GM23338 (cell line): ENCODE measurements at regions not wholly inside any gene's neighbourhood (a gene's known extent, or its start where the extent isn't known, plus 50 kb on each side); places are given as distances from the start of the nearest gene placed in this dataset.

ENCODE experiments used
- ATAC-seq: fragments of 200-7000 bp; cut with Tn5 transposase; 3 replicates; pipeline ENCODE4 v1.9.1; 2020
- DNase-seq: peaks from one replicate; pipeline ENCODE4 v3.0.0-alpha.2; 2015; ENCODE audit warnings: low spot score
- H2AFZ ChIP-seq: fragments of 200-600 bp; sonication (generic); 2 replicates; pipeline ENCODE4 v1.8.0; 2016; ENCODE audit warnings: antibody characterized with exemption, mild to moderate bottlenecking, moderate library complexity
- H3F3A ChIP-seq: fragments of 200-600 bp; sonication (generic); replicated peaks from 2 replicates; pipeline ENCODE4 v1.8.0; 2017; ENCODE audit warnings: antibody characterized with exemption, mixed run types, low read depth
- H3K27ac ChIP-seq: fragments of 200-600 bp; sonication (generic); 2 replicates; pipeline ENCODE4 v1.6.1; 2016; ENCODE audit warnings: low read depth
- H3K27me3 ChIP-seq: fragments of 200-600 bp; sonication (generic); 2 replicates; pipeline ENCODE4 v1.8.0; 2016; ENCODE audit warnings: mild to moderate bottlenecking, mixed run types, moderate library complexity; ENCODE audit not compliant: insufficient read depth
- H3K36me3 ChIP-seq: fragments of 200-600 bp; sonication (generic); 2 replicates; pipeline ENCODE4 v1.8.0; 2016; ENCODE audit warnings: mild to moderate bottlenecking; ENCODE audit not compliant: insufficient read depth
- H3K4me1 ChIP-seq: fragments of 200-600 bp; sonication (generic); 2 replicates; pipeline ENCODE4 v1.8.0; 2016; ENCODE audit warnings: mild to moderate bottlenecking, moderate library complexity; ENCODE audit not compliant: insufficient read depth
- H3K4me2 ChIP-seq: fragments of 200-600 bp; sonication (generic); 2 replicates; pipeline ENCODE4 v1.7.1; 2017; ENCODE audit warnings: mixed run types
- H3K4me3 ChIP-seq: fragments of 200-600 bp; sonication (generic); 2 replicates; pipeline ENCODE4 v1.6.1; 2016; ENCODE audit warnings: mixed run types
- H3K79me2 ChIP-seq: fragments of 200-600 bp; sonication (generic); replicated peaks from 2 replicates; pipeline ENCODE4 v1.8.0; 2017; ENCODE audit warnings: mild to moderate bottlenecking; ENCODE audit not compliant: insufficient read depth
- H3K9me2 ChIP-seq: fragments of 200-600 bp; sonication (generic); 2 replicates; pipeline ENCODE4 v1.8.0; 2017; ENCODE audit not compliant: insufficient read depth
- H4K20me1 ChIP-seq: fragments of 200-600 bp; sonication (generic); replicated peaks from 2 replicates; pipeline ENCODE4 v1.8.0; 2017; ENCODE audit warnings: mild to moderate bottlenecking; ENCODE audit not compliant: insufficient read depth
- H3K27ac Mint-ChIP-seq: 2 replicates; pipeline ENCODE4 v1.8.0; 2020; ENCODE audit warnings: inconsistent platforms, mild to moderate bottlenecking, moderate library complexity, mixed read lengths
- H3K27me3 Mint-ChIP-seq: 3 replicates; pipeline ENCODE4 v1.8.0; 2022; ENCODE audit warnings: low read depth, mild to moderate bottlenecking, moderate library complexity, mixed read lengths, inconsistent platforms; ENCODE audit not compliant: insufficient read depth, poor library complexity
- H3K36me3 Mint-ChIP-seq: 3 replicates; pipeline ENCODE4 v1.8.0; 2021; ENCODE audit warnings: low read depth, mild to moderate bottlenecking, inconsistent platforms, moderate library complexity, mixed read lengths
- H3K4me1 Mint-ChIP-seq: 3 replicates; pipeline ENCODE4 v1.8.0; 2020; ENCODE audit warnings: mild to moderate bottlenecking, inconsistent platforms, mixed read lengths
- H3K4me3 Mint-ChIP-seq: 3 replicates; pipeline ENCODE4 v1.8.0; 2021; ENCODE audit warnings: moderate library complexity, mild to moderate bottlenecking, inconsistent platforms, mixed read lengths
- H3K9me3 Mint-ChIP-seq: 3 replicates; pipeline ENCODE4 v1.8.0; 2020; ENCODE audit warnings: moderate library complexity, mild to moderate bottlenecking, inconsistent platforms, mixed read lengths
- CREB1 ChIP-seq: fragments of 250-450 bp; sonication (Bioruptor Pico); IDR thresholded peaks from 2 replicates; pipeline ENCODE4 v1.5.0; 2020; ENCODE audit warnings: low read depth, mild to moderate bottlenecking, moderate library complexity
- JUNB ChIP-seq: IDR thresholded peaks from one replicate; pipeline ENCODE4 v1.6.1; 2016; ENCODE audit warnings: antibody characterized with exemption; ENCODE audit not compliant: unreplicated experiment
- NANOG ChIP-seq: IDR thresholded peaks from 2 replicates; pipeline ENCODE4 v1.6.1; 2016; ENCODE audit warnings: antibody characterized with exemption, borderline replicate concordance
- POLR2AphosphoS5 ChIP-seq: IDR thresholded peaks from 2 replicates; pipeline ENCODE4 v1.6.1; 2016; ENCODE audit warnings: antibody characterized with exemption, low read depth
- STAT1 ChIP-seq: IDR thresholded peaks from one replicate; pipeline ENCODE4 v1.6.1; 2016; ENCODE audit warnings: antibody characterized with exemption; ENCODE audit not compliant: unreplicated experiment
- ZNF114 ChIP-seq: fragments of 250-450 bp; sonication (Bioruptor Pico); IDR thresholded peaks from 2 replicates; pipeline ENCODE4 v1.5.0; 2020; ENCODE audit warnings: mild to moderate bottlenecking, moderate library complexity
- ZNF331 ChIP-seq: fragments of 250-450 bp; sonication (Bioruptor Pico); IDR thresholded peaks from 2 replicates; pipeline ENCODE4 v1.5.0; 2020; ENCODE audit warnings: low read depth, mild to moderate bottlenecking, moderate library complexity
- TF ChIP-seq, protein P1 (sequence below), 2 experiments: fragments of 200-600 bp in 1 of 2; sonication (generic) in 1 of 2; conservative IDR thresholded peaks; 2 replicates each; pipeline versions ENCODE4 v1.5.1 to v1.6.1; 2016 to 2017; ENCODE audit warnings: antibody characterized with exemption in 2 of 2, low read depth in 2 of 2, mild to moderate bottlenecking in 2 of 2, moderate library complexity in 1 of 2
- TF ChIP-seq, protein P2 (sequence below): IDR thresholded peaks from one replicate; pipeline ENCODE4 v1.6.1; 2018; ENCODE audit warnings: antibody characterized with exemption; ENCODE audit not compliant: unreplicated experiment
- TF ChIP-seq, protein P3 (sequence below): IDR thresholded peaks from 2 replicates; pipeline ENCODE4 v1.6.1; 2016; ENCODE audit warnings: antibody characterized with exemption

DNA sequence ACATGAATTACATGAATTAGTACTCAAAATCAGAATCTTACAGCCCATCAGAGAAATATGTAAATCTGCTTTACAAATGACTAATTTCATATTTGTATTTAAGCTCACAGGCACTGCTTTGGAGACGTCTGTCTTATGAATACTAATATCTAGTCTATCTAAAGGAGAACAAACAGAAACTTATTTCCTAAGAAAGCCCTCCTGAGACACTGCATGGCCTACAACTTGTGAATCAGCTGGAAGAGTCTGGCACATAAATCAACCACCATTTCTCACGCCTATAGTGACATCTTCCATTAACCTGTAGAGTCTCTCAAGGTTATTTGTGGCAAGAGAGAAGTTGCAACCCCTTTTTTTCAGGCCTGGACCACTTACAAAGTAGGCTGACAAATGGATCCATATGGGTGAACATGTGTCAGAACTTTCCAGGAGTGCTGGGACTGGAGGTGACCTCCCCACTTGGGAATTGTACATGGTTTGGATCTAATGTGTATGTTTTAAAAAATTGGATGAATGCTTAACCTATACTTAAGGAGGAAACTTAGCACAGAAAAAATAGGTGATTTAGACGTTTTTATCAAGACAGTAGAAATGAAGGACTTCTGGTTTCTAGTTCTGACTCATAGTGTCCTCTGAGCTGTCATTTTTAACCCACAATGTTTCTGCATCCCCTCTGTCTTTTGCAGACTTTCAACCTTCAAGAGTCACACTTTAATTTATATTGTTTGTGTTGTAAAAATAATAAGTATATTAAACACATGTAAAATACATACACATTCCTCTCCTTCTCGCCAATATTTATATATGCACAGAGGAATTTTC is 83.2 kb upstream of the ARHGAP24 start:
- no peaks in the 10 kb centered on the region for H3K4me1 Mint-ChIP-seq

DNA sequence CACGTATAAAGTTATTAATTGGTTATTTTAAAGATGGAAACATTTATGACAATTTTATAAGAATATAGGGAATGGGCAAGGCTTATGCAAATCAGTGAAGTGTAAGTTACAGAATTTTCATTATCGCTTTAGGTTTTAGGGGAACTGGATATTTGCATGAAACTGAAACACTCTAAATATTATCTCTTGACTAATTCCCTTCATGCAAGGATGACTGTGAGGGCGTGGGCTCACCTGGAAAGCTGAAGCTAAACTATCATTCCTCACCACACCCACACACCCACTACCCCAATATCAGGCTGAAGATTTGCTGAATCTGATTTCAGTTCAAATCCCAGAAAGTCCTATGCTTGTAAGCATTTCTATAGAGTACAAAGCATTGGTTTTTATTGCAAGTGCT is 81.7 kb upstream of the ARHGAP24 start:
- Mint-ChIP-seq H3K27me3 (no peaks in the 10 kb centered on the region), H3K9me3 (no peaks in the 10 kb centered on the region), H3K27ac (no peak overlapping the region), H3K36me3 (no peaks in the 10 kb centered on the region), H3K4me3 (no peak overlapping the region), H3K4me1 (no peaks in the 10 kb centered on the region)
- Histone ChIP-seq H3K9me2 (no peaks in the 10 kb centered on the region), H3K4me3 (no peak overlapping the region), H3K4me2 (no peak overlapping the region), H2AFZ (peak overlapping the region; percentile 43; the same call in 1 of the 2 replicates), H3K4me1 (no peaks in the 10 kb centered on the region), H3K27me3 (no peaks in the 10 kb centered on the region), H4K20me1 (no peaks in the 10 kb centered on the region), H3F3A (no peaks in the 10 kb centered on the region), H3K79me2 (no peaks in the 10 kb centered on the region), H3K27ac (no peak overlapping the region), H3K36me3 (no peaks in the 10 kb centered on the region)
- DNase-seq = no peak
- ATAC-seq = no peak
- no peak for TF ChIP-seq ZNF331 (CRISPR knock-in tag)

More for the DNA sequence above, 83.2 kb upstream of the ARHGAP24 start:
- TF ChIP-seq POLR2AphosphoS5 (no peak), JUNB (no peak), CREB1 (CRISPR knock-in tag) (no peak), ZNF114 (CRISPR knock-in tag) (no peak)
- TF ChIP-seq, protein P1, sequence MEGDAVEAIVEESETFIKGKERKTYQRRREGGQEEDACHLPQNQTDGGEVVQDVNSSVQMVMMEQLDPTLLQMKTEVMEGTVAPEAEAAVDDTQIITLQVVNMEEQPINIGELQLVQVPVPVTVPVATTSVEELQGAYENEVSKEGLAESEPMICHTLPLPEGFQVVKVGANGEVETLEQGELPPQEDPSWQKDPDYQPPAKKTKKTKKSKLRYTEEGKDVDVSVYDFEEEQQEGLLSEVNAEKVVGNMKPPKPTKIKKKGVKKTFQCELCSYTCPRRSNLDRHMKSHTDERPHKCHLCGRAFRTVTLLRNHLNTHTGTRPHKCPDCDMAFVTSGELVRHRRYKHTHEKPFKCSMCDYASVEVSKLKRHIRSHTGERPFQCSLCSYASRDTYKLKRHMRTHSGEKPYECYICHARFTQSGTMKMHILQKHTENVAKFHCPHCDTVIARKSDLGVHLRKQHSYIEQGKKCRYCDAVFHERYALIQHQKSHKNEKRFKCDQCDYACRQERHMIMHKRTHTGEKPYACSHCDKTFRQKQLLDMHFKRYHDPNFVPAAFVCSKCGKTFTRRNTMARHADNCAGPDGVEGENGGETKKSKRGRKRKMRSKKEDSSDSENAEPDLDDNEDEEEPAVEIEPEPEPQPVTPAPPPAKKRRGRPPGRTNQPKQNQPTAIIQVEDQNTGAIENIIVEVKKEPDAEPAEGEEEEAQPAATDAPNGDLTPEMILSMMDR (conservative IDR thresholded peaks at IDR 0.05; ENCODE audit: low read depth in 2 of 2) = no peak
- H3K36me3 Mint-ChIP-seq = no peaks in the 10 kb centered on the region
- H3K9me2 ChIP-seq = no peaks in the 10 kb centered on the region
- no peaks in the 10 kb centered on the region for H3K9me3 Mint-ChIP-seq
- no peaks in the 10 kb centered on the region for H4K20me1 ChIP-seq
- no peak overlapping the region for H2AFZ ChIP-seq
- peaks cover 2% of the 10 kb centered on the region for H3K27me3 Mint-ChIP-seq
- no peak overlapping the region for H3K27ac Mint-ChIP-seq
- H3K27ac ChIP-seq = no peak overlapping the region
- DNase-seq = no peak
- ATAC-seq = no peak
- H3K4me1 ChIP-seq = no peaks in the 10 kb centered on the region
- no peaks in the 10 kb centered on the region for H3K36me3 ChIP-seq
- no peak overlapping the region for H3K4me2 ChIP-seq
- no peaks in the 10 kb centered on the region for H3F3A ChIP-seq
- H3K79me2 ChIP-seq = no peaks in the 10 kb centered on the region
- H3K4me3 Mint-ChIP-seq = no peak overlapping the region
- no peaks in the 10 kb centered on the region for H3K27me3 ChIP-seq
- no peak overlapping the region for H3K4me3 ChIP-seq

DNA sequence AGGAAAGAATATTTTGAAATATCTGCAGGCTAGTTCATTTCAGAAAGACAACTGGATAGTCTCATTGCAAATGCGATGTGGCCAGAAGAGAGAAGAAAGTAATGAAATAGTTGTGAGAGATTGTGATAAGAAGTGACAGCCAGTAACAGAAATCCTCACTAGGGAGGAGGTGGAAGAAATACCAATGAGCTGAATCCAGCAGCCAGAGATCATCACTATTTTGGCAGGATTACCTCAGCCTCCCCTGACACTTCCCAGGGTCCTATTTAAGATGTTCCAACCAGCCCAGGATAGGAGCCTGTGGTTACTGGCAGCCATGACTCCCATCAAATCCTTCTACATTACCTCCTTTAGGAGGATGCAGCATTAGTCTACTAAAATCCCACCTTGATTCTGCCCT is 76.7 kb upstream of the ARHGAP24 start:
- Mint-ChIP-seq H3K9me3 (no peaks in the 10 kb centered on the region), H3K36me3 (no peaks in the 10 kb centered on the region), H3K4me3 (no peak overlapping the region), H3K27me3 (no peaks in the 10 kb centered on the region), H3K4me1 (no peaks in the 10 kb centered on the region), H3K27ac (no peak overlapping the region)
- ATAC-seq (no peak), DNase-seq (no peak)
- H3K79me2 ChIP-seq = no peaks in the 10 kb centered on the region
- no peak overlapping the region for H3K27ac ChIP-seq
- no peak overlapping the region for H2AFZ ChIP-seq
- H3K27me3 ChIP-seq = no peaks in the 10 kb centered on the region
- H3K4me2 ChIP-seq = no peak overlapping the region
- H3K36me3 ChIP-seq = no peaks in the 10 kb centered on the region
- no peaks in the 10 kb centered on the region for H3K4me1 ChIP-seq
- H3F3A ChIP-seq = no peaks in the 10 kb centered on the region
- no peak overlapping the region for H3K4me3 ChIP-seq
- H3K9me2 ChIP-seq = no peaks in the 10 kb centered on the region
- H4K20me1 ChIP-seq = no peaks in the 10 kb centered on the region
- TF ChIP-seq NANOG (no peak), STAT1 (no peak)
- TF ChIP-seq, protein P2, sequence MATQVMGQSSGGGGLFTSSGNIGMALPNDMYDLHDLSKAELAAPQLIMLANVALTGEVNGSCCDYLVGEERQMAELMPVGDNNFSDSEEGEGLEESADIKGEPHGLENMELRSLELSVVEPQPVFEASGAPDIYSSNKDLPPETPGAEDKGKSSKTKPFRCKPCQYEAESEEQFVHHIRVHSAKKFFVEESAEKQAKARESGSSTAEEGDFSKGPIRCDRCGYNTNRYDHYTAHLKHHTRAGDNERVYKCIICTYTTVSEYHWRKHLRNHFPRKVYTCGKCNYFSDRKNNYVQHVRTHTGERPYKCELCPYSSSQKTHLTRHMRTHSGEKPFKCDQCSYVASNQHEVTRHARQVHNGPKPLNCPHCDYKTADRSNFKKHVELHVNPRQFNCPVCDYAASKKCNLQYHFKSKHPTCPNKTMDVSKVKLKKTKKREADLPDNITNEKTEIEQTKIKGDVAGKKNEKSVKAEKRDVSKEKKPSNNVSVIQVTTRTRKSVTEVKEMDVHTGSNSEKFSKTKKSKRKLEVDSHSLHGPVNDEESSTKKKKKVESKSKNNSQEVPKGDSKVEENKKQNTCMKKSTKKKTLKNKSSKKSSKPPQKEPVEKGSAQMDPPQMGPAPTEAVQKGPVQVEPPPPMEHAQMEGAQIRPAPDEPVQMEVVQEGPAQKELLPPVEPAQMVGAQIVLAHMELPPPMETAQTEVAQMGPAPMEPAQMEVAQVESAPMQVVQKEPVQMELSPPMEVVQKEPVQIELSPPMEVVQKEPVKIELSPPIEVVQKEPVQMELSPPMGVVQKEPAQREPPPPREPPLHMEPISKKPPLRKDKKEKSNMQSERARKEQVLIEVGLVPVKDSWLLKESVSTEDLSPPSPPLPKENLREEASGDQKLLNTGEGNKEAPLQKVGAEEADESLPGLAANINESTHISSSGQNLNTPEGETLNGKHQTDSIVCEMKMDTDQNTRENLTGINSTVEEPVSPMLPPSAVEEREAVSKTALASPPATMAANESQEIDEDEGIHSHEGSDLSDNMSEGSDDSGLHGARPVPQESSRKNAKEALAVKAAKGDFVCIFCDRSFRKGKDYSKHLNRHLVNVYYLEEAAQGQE = no peak
- TF ChIP-seq, protein P3, sequence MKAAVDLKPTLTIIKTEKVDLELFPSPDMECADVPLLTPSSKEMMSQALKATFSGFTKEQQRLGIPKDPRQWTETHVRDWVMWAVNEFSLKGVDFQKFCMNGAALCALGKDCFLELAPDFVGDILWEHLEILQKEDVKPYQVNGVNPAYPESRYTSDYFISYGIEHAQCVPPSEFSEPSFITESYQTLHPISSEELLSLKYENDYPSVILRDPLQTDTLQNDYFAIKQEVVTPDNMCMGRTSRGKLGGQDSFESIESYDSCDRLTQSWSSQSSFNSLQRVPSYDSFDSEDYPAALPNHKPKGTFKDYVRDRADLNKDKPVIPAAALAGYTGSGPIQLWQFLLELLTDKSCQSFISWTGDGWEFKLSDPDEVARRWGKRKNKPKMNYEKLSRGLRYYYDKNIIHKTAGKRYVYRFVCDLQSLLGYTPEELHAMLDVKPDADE = no peak
